ENCODE measurements at regions not wholly inside any gene's neighbourhood (a gene's known extent, or its start where the extent isn't known, plus 50 kb on each side); places are given as distances from the start of the nearest gene placed in this dataset.

DNA sequence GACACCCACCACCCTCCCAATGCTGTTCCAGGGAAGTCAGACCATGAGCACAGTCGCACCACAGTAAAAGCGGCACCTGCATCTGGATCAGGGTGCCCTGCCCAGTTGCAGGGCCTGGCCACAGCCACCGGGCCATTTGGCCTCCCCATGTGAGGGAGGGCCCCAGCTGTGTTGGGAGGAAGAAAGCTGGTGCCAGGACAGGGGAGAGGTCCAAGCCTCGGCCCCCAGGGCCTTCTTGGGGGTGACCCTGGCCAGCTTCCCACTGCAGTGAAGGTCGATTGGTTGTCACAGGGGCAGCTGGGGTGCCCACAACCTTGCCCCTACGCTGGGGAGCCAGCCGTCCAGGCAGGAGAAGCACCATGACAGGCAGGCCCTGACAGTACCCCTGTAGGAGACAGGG lies 183.2 kb upstream of the RAB6C start:
- H3K9me3 Mint-ChIP-seq, result peaks cover 2% of the 10 kb centered on the region
- H3K36me3 Mint-ChIP-seq, result no peaks in the 10 kb centered on the region
- Histone ChIP-seq H3K27ac (no peak overlapping the region), H3F3A (ENCODE audit: low read depth) (no peaks in the 10 kb centered on the region), H3K79me2 (ENCODE audit: low read depth) (no peaks in the 10 kb centered on the region), H3K36me3 (no peaks in the 10 kb centered on the region), H3K4me3 (no peak overlapping the region), H4K20me1 (ENCODE audit: low read depth) (no peaks in the 10 kb centered on the region), H3K9ac (no peak overlapping the region), H3K4me1 (no peaks in the 10 kb centered on the region), H3K4me2 (no peak overlapping the region), H3K9me3 (ENCODE audit: low read depth) (no peaks in the 10 kb centered on the region), H3K27me3 (no peaks in the 10 kb centered on the region), H2AFZ (replicated peaks) (no peak overlapping the region)
- H3K4me3 Mint-ChIP-seq, result no peak overlapping the region
- H3K27me3 Mint-ChIP-seq (ENCODE audit: insufficient read depth, low read depth), result peaks cover 5% of the 10 kb centered on the region
- TF ChIP-seq EZH2phosphoT487 (IDR thresholded peaks at IDR 0.05), result no peak
- no peak for TF ChIP-seq EZH2 (IDR thresholded peaks at IDR 0.05)
- TF ChIP-seq, protein P1, sequence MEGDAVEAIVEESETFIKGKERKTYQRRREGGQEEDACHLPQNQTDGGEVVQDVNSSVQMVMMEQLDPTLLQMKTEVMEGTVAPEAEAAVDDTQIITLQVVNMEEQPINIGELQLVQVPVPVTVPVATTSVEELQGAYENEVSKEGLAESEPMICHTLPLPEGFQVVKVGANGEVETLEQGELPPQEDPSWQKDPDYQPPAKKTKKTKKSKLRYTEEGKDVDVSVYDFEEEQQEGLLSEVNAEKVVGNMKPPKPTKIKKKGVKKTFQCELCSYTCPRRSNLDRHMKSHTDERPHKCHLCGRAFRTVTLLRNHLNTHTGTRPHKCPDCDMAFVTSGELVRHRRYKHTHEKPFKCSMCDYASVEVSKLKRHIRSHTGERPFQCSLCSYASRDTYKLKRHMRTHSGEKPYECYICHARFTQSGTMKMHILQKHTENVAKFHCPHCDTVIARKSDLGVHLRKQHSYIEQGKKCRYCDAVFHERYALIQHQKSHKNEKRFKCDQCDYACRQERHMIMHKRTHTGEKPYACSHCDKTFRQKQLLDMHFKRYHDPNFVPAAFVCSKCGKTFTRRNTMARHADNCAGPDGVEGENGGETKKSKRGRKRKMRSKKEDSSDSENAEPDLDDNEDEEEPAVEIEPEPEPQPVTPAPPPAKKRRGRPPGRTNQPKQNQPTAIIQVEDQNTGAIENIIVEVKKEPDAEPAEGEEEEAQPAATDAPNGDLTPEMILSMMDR (IDR thresholded peaks at IDR 0.05), result no peak
- DNase-seq (ENCODE audit: low spot score), result no peak
- H3K4me1 Mint-ChIP-seq, result peaks cover 6% of the 10 kb centered on the region
- peak overlapping the region; percentile 69 for H3K27ac Mint-ChIP-seq

DNA sequence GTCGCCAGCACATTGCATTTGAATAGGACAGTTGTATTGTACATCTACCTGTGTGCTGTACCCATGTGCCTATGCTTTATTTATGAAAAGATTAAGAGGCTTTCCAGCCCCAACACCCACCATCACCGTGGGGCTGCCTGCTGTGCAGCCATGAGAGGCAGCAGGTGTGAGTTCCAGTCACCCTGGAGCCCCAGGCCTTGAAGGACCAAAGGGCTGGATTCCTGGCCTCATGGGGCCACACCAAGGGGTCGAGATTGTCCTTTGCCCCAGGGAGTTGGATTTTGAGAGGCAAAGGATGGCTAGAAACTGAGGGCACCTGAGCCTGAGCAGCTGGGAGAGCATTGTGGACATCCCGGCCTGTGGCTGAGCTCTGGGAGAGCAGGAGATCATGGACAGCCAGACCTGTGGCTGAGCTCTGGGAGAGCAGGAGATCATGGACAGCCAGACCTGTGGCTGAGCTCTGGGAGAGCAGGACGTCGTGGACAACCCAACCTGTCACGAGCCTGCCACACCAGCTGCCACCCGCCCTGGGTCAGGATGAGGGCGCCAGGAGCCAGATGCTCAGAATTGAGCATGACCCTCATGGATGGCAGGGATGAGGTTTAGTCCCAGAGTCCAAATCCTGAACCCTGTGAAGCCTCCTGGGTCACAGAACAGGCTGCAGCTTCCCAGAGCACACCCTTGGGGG lies 182.5 kb upstream of the RAB6C start:
- no peak for TF ChIP-seq EZH2phosphoT487 (IDR thresholded peaks at IDR 0.05)
- TF ChIP-seq EZH2 (IDR thresholded peaks at IDR 0.05), result no peak
- TF ChIP-seq, protein P1 (IDR thresholded peaks at IDR 0.05), result no peak
- Mint-ChIP-seq H3K36me3 (no peaks in the 10 kb centered on the region), H3K4me3 (no peak overlapping the region), H3K4me1 (peaks cover 10% of the 10 kb centered on the region), H3K27ac (no peak overlapping the region), H3K9me3 (peaks cover 2% of the 10 kb centered on the region), H3K27me3 (ENCODE audit: insufficient read depth, low read depth) (peaks cover 7% of the 10 kb centered on the region)
- H4K20me1 ChIP-seq (ENCODE audit: low read depth), result no peaks in the 10 kb centered on the region
- no peaks in the 10 kb centered on the region for H3K79me2 ChIP-seq (ENCODE audit: low read depth)
- no peaks in the 10 kb centered on the region for H3K4me1 ChIP-seq
- no peaks in the 10 kb centered on the region for H3F3A ChIP-seq (ENCODE audit: low read depth)
- no peak overlapping the region for H3K27ac ChIP-seq
- no peak overlapping the region for H3K4me3 ChIP-seq
- no peaks in the 10 kb centered on the region for H3K27me3 ChIP-seq
- no peak overlapping the region for H2AFZ ChIP-seq (replicated peaks)
- H3K4me2 ChIP-seq, result no peak overlapping the region
- H3K9ac ChIP-seq, result no peak overlapping the region
- DNase-seq (ENCODE audit: low spot score), result no peak
- H3K36me3 ChIP-seq, result no peaks in the 10 kb centered on the region
- no peaks in the 10 kb centered on the region for H3K9me3 ChIP-seq (ENCODE audit: low read depth)

DNA sequence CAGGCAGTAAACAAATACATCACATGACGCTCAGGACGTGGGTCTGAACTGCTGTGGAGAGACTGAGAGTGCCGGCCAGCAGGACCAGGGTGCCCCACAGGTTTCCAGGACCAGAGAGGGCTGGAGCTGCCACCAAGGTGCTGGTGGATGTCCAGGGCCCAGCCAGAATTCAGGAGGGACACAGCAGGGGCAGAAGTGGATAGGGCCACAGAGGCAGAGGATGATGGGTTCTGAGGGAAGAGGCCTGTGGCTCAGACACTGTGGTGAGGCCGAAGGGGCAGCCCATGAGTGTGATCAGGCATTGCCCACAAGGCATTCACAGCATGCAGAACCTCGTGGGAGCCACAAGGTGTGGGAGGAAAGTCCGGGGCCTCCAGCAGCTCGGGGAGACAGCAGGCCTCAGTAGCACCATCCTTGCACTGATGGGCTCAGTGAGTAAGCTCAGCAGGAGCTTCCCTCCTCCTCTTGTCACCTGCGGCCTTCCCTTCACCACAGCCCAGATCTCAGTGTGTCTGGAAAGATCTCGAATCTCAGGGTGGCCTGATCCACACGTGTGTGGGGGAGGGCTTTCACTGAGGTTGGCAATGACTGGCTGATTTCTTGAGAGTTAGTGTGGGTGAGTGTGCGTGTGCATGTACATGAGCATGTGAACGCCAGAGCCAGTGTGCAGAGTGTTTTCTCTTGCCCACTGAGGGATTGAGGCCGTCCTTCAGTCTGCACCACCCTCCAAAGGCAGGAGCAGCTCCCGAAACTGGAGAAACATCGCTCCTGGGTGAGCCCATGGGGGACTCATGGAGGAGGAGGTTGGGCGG lies 181.8 kb upstream of the RAB6C start:
- Histone ChIP-seq H3K27me3 (no peaks in the 10 kb centered on the region), H2AFZ (replicated peaks) (no peak overlapping the region), H3K9me3 (ENCODE audit: low read depth) (no peaks in the 10 kb centered on the region), H3K9ac (no peak overlapping the region), H3F3A (ENCODE audit: low read depth) (no peaks in the 10 kb centered on the region), H3K79me2 (ENCODE audit: low read depth) (no peaks in the 10 kb centered on the region), H4K20me1 (ENCODE audit: low read depth) (no peaks in the 10 kb centered on the region), H3K27ac (no peak overlapping the region), H3K4me1 (no peaks in the 10 kb centered on the region), H3K36me3 (no peaks in the 10 kb centered on the region), H3K4me2 (no peak overlapping the region), H3K4me3 (no peak overlapping the region)
- no peak for DNase-seq (ENCODE audit: low spot score)
- Mint-ChIP-seq H3K4me3 (no peak overlapping the region), H3K27ac (no peak overlapping the region), H3K9me3 (peaks cover 2% of the 10 kb centered on the region), H3K36me3 (no peaks in the 10 kb centered on the region), H3K27me3 (ENCODE audit: insufficient read depth, low read depth) (peaks cover 8% of the 10 kb centered on the region), H3K4me1 (peaks cover 16% of the 10 kb centered on the region)
- TF ChIP-seq, protein P1 (IDR thresholded peaks at IDR 0.05), result no peak
- TF ChIP-seq EZH2 (IDR thresholded peaks at IDR 0.05), result no peak

Data from neural progenitor cell (in vitro differentiated cells).